Neural crest cell (in vitro differentiated cells): ENCODE measurements at regions not wholly inside any gene's neighbourhood (a gene's known extent, or its start where the extent isn't known, plus 50 kb on each side); places are given as distances from the start of the nearest gene placed in this dataset.
"Not testable (repeated sequence)": the region's sequence is repeated elsewhere in the genome, so short reads cannot be mapped to it uniquely, and the experiment has no call there.

Experiments
- DNase-seq: peaks from one replicate; pipeline ENCODE4 v3.0.0; 2021; ENCODE audit warnings: low read depth, mixed read lengths, low spot score
- H3K27ac Mint-ChIP-seq: one replicate; pipeline ENCODE4 v1.8.0; 2021; ENCODE audit warnings: mild to moderate bottlenecking, mixed read lengths; ENCODE audit not compliant: unreplicated experiment
- H3K27me3 Mint-ChIP-seq: 2 replicates; pipeline ENCODE4 v1.8.0; 2021; ENCODE audit warnings: low read depth, mild to moderate bottlenecking, mixed read lengths
- H3K36me3 Mint-ChIP-seq: 2 replicates; pipeline ENCODE4 v1.8.0; 2021; ENCODE audit warnings: low read depth, mild to moderate bottlenecking, mixed read lengths
- H3K4me1 Mint-ChIP-seq: 2 replicates; pipeline ENCODE4 v1.8.0; 2021; ENCODE audit warnings: mixed read lengths
- H3K4me3 Mint-ChIP-seq: one replicate; pipeline ENCODE4 v1.8.0; 2021; ENCODE audit warnings: mild to moderate bottlenecking, mixed read lengths
- H3K9me3 Mint-ChIP-seq: 2 replicates; pipeline ENCODE4 v1.8.0; 2021; ENCODE audit warnings: mixed read lengths
- TF ChIP-seq, protein P1 (sequence below): fragments of 200-600 bp; sonication (generic); conservative IDR thresholded peaks from 2 replicates; pipeline ENCODE4 v1.5.0; 2021; ENCODE audit warnings: antibody characterized with exemption, mild to moderate bottlenecking

DNA sequence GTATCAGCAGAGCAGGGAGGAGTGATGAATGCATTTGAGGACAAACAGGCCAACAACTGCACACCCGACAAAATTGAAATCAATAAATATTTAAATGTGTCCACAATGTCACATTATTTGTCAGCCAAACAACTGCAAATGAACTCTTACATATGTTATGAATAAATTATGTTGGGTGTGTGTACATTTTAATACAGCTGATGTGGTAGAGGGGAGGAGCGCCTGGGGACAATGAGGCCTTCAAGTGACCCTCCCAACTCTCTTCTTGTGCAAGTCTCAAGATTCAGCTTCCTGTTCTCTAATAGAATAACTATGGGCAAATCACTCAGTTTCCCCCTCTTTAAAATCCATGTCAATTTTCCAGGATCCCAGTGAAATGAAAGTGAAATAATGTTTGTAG lies 303.2 kb downstream of the TSHZ3 start:
- Mint-ChIP-seq H3K4me1 (no peaks in the 10 kb centered on the region), H3K27ac (no peak overlapping the region), H3K4me3 (no peak overlapping the region), H3K27me3 (peaks cover 16% of the 10 kb centered on the region), H3K9me3 (peaks cover 2% of the 10 kb centered on the region), H3K36me3 (no peaks in the 10 kb centered on the region)
- no peak for DNase-seq
- TF ChIP-seq, protein P1, sequence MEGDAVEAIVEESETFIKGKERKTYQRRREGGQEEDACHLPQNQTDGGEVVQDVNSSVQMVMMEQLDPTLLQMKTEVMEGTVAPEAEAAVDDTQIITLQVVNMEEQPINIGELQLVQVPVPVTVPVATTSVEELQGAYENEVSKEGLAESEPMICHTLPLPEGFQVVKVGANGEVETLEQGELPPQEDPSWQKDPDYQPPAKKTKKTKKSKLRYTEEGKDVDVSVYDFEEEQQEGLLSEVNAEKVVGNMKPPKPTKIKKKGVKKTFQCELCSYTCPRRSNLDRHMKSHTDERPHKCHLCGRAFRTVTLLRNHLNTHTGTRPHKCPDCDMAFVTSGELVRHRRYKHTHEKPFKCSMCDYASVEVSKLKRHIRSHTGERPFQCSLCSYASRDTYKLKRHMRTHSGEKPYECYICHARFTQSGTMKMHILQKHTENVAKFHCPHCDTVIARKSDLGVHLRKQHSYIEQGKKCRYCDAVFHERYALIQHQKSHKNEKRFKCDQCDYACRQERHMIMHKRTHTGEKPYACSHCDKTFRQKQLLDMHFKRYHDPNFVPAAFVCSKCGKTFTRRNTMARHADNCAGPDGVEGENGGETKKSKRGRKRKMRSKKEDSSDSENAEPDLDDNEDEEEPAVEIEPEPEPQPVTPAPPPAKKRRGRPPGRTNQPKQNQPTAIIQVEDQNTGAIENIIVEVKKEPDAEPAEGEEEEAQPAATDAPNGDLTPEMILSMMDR, result no peak

DNA sequence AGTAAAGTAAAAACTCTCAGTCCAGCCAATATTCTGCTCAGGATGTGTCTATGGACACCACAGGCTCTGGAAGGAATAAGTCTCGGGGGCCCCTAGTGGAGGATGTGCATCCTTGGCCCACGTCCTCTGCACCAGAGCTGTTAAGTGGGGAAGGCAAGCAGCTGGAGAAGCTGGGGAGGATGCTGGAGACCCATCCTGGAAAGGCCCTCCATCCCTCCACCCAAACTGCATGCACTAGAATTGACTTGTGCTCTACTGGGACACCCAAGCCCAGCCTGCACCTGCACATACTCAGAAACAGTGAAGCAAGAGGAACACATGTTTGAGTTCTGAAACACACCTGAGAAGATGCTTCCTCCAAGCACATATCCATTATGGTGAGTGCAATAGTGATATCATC lies 307.8 kb downstream of the TSHZ3 start:
- Mint-ChIP-seq H3K36me3 (no peaks in the 10 kb centered on the region), H3K4me1 (no peaks in the 10 kb centered on the region), H3K4me3 (no peak overlapping the region), H3K9me3 (peaks cover 3% of the 10 kb centered on the region), H3K27ac (no peak overlapping the region), H3K27me3 (peaks cover 10% of the 10 kb centered on the region)
- no peak for DNase-seq
- TF ChIP-seq, protein P1, result no peak

DNA sequence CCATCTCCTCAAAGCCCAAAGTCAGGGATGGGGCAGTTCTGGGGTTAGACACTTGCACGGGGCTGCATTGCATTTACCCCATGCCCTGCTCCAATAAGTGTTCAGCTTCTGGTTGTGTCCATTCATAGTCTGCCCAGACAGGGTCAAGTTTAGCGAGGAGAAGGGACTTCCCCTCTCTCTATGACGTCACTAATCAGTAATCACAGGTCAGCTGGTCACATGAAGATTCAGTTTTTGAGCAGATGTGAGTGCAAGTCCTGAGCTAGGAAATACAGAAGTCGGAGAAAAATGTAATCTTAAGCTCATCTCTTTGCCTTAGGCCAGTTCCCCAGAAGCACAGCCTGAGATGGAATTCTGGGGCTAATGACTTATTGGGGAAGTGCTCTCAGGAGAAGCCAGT lies 310.1 kb downstream of the TSHZ3 start:
- Mint-ChIP-seq H3K4me3 (no peak overlapping the region), H3K9me3 (peaks cover 10% of the 10 kb centered on the region), H3K36me3 (peaks cover 3% of the 10 kb centered on the region), H3K27ac (no peak overlapping the region), H3K27me3 (peaks cover 12% of the 10 kb centered on the region), H3K4me1 (no peaks in the 10 kb centered on the region)
- no peak for DNase-seq
- TF ChIP-seq, protein P1, result no peak

DNA sequence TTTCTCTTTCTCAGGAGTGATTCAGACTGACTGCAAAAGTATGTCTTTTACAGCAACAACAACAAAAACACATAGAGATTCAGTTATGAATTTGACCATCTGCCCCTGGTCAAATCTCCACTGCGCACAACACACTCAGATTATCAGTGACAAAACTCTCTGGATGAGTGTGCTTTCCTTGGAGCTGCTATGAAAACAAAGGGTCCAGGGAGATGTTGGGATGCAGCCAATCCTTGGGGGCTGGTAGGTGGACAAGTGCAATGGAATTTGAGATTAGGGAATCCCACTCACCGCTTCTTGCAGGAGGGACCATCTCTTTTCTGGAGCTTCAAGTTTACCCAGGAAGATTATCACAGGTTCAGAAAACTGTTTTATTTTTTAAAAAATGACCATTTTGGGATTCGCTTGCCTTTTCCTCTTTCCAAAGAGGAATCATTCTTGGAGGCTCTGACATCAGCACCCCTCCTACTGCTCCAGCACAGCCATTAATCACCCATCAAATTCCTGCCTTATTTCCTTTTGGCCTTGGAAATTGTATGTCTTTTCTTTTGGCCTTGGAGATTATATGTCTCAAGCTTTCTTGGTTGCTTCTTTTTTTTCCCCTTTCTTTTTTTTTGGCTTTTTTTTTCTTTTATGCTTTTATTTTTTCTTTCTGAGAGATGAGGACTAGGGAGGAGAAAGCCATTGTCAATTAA lies 311.8 kb downstream of the TSHZ3 start:
- H3K27ac Mint-ChIP-seq, result no peak overlapping the region
- no peak overlapping the region for H3K4me3 Mint-ChIP-seq
- H3K9me3 Mint-ChIP-seq, result peaks cover 10% of the 10 kb centered on the region
- peaks cover 8% of the 10 kb centered on the region for H3K27me3 Mint-ChIP-seq
- TF ChIP-seq, protein P1, result no peak
- no peak for DNase-seq
- H3K36me3 Mint-ChIP-seq, result peaks cover 3% of the 10 kb centered on the region
- H3K4me1 Mint-ChIP-seq, result no peaks in the 10 kb centered on the region

DNA sequence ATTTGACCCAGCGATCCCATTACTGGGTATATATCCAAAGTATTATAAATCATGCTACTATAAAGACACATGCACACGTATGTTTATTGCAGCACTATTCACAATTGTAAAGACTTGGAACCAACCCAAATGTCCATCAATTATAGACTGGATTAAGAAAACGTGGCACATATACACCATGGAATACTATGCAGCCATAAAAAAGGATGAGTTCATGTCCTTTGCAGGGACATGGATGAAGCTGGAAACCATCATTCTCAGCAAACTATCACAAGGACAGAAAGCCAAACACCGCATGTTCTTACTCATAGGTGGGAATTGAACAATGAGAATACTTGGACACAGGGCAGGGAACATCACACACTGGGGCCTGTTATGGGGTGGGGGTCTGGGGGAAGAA lies 317.8 kb downstream of the TSHZ3 start:
- not testable (repeated sequence) for H3K27ac Mint-ChIP-seq, H3K4me3 Mint-ChIP-seq, H3K9me3 Mint-ChIP-seq, H3K4me1 Mint-ChIP-seq, DNase-seq, H3K27me3 Mint-ChIP-seq, H3K36me3 Mint-ChIP-seq

DNA sequence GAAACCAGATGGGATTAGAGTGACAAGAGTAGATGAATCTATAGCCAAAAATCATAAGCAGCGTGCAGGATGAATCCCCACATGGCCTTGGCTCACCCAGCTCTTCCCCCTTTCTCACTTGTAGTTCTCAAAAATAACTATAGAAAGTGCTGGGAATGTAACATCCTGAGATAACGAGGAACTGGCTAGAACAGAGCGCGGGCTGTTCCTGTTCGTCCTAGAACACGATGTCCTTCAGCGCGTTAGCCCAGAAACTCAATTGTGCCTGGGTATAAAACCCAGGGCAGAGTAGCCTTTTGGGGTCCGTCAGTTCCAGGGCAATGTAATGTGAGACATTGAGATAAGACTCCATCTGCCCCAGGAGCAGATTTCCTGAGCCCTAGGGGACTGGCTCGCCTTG lies 326.2 kb downstream of the TSHZ3 start:
- TF ChIP-seq, protein P1, result no peak
- no peak overlapping the region for H3K4me3 Mint-ChIP-seq

More for the DNA sequence above, 326.2 kb downstream of the TSHZ3 start:
- Mint-ChIP-seq H3K27me3 (peaks cover 3% of the 10 kb centered on the region), H3K4me1 (no peaks in the 10 kb centered on the region), H3K9me3 (peaks cover 5% of the 10 kb centered on the region), H3K27ac (no peak overlapping the region), H3K36me3 (no peaks in the 10 kb centered on the region)
- no peak for DNase-seq
